Uterus (tissue), 3 donors: ENCODE measurements at regions not wholly inside any gene's neighbourhood (a gene's known extent, or its start where the extent isn't known, plus 50 kb on each side); places are given as distances from the start of the nearest gene placed in this dataset.
"Not testable (repeated sequence)": the region's sequence is repeated elsewhere in the genome, so short reads cannot be mapped to it uniquely, and the experiment has no call there.

Source experiments
- DNase-seq, 2 donors: peaks; one replicate each; pipeline ENCODE4 v3.0.0-alpha.2; 2019 to 2020
- H3K27ac ChIP-seq, 2 donors: fragments of 200-600 bp; sonication (generic); 1 replicate in 1 of 2; 2 replicates in 1 of 2; pipeline ENCODE4 v1.5.1; 2016 to 2018
- H3K27me3 ChIP-seq, 2 donors: fragments of 200-600 bp; sonication (generic); one replicate each; pipeline ENCODE4 v1.5.1; 2018 to 2019; ENCODE audit warnings: control low read depth in 1 of 2
- H3K36me3 ChIP-seq, 2 donors: fragments of 200-600 bp; sonication (generic); one replicate each; pipeline ENCODE4 v1.5.1; 2019; ENCODE audit warnings: control low read depth in 1 of 2
- H3K4me1 ChIP-seq, 2 donors: fragments of 200-600 bp; sonication (generic); one replicate each; pipeline ENCODE4 v1.5.1; 2018 to 2019; ENCODE audit warnings: control low read depth in 1 of 2
- H3K4me3 ChIP-seq, 2 donors: fragments of 200-600 bp; sonication (generic); 1 replicate in 1 of 2; 2 replicates in 1 of 2; pipeline ENCODE4 v1.5.1; 2018 to 2019; ENCODE audit warnings: mild to moderate bottlenecking in 1 of 2
- H3K9me3 ChIP-seq, 2 donors: fragments of 200-600 bp; sonication (generic); one replicate each; pipeline ENCODE4 v1.5.1; 2019; ENCODE audit warnings: control low read depth in 1 of 2
- POLR2A ChIP-seq, 2 donors: fragments of 450-650 bp; IDR thresholded peaks; one replicate each; pipeline ENCODE4 v1.6.1; 2016; ENCODE audit warnings: antibody characterized with exemption in 2 of 2, mild to moderate bottlenecking in 1 of 2, moderate library complexity in 1 of 2
- intact Hi-C: fragments of 100-400 bp; cut with DNase I; formaldehyde crosslinking; loops from one replicate; pipeline ENCODE4 v1.15.1; 2023; ENCODE audit warnings: low total_unique reads
- TF ChIP-seq, protein P1 (sequence below), 4 experiments: fragments of 200-600 bp in 2 of 4; fragments of 450-650 bp in 2 of 4; sonication (generic) in 2 of 4; IDR thresholded peaks; one replicate each; pipeline ENCODE4 v1.5.1; 2016 to 2019; ENCODE audit warnings: antibody characterized with exemption in 4 of 4, mild to moderate bottlenecking in 2 of 4, moderate library complexity in 1 of 4
- donor health status: DM: yes; HTN: yes; CAD: no.

DNA sequence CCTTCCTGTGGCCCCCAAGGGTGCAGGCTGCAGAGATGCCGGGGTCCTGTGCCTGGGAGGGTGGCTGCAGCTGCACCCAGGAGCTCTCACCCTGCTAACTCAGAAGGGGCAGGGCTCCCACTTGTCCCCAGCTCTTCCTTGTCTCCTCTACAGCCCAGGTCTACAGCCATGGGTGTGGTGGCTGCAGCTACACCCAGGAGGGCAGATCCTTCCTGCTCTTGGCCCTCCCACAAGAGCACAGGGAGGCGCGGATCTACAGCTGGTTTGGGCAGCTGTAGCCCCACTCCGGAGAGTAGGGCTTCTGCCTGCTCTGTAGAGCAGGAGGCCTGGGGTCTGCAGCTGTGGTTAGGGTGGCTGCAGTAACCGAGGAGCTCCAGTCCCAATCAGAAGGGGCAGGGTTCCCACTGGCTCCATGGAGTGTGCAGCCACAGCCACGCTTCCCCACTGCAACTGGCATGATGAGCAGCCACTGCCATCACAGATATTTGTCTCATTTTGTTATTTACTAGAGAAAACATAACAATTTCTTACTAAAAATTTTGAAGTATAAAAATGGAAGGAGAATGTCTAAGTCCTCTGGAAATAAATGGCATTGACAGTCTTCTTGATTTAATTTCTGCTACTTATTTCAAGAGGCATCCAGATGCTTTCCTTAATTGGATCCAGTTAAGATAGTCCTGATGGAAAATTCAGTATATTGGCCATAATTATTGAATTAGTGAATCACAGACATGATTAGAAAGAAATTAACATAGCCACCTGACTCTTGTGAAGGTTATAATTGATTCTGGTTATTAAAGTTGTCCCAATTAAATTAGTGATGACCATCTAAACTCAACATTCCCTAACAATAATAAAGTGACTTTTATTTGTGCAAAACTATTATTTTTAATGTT is 233.6 kb downstream of the KCNE4 start:
- no peak overlapping the region for H3K4me3 ChIP-seq
- DNase-seq = no peak
- no peak for TF ChIP-seq POLR2A (IDR thresholded peaks at IDR 0.05)
- TF ChIP-seq, protein P1, sequence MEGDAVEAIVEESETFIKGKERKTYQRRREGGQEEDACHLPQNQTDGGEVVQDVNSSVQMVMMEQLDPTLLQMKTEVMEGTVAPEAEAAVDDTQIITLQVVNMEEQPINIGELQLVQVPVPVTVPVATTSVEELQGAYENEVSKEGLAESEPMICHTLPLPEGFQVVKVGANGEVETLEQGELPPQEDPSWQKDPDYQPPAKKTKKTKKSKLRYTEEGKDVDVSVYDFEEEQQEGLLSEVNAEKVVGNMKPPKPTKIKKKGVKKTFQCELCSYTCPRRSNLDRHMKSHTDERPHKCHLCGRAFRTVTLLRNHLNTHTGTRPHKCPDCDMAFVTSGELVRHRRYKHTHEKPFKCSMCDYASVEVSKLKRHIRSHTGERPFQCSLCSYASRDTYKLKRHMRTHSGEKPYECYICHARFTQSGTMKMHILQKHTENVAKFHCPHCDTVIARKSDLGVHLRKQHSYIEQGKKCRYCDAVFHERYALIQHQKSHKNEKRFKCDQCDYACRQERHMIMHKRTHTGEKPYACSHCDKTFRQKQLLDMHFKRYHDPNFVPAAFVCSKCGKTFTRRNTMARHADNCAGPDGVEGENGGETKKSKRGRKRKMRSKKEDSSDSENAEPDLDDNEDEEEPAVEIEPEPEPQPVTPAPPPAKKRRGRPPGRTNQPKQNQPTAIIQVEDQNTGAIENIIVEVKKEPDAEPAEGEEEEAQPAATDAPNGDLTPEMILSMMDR (IDR thresholded peaks at IDR 0.05) = no peak
- no peaks in the 10 kb centered on the region for H3K4me1 ChIP-seq
- H3K36me3 ChIP-seq = no peaks in the 10 kb centered on the region
- H3K27me3 ChIP-seq = no peaks in the 10 kb centered on the region
- no peaks in the 10 kb centered on the region for H3K9me3 ChIP-seq
- intact Hi-C loops = no loop called here
- no peak overlapping the region for H3K27ac ChIP-seq

DNA sequence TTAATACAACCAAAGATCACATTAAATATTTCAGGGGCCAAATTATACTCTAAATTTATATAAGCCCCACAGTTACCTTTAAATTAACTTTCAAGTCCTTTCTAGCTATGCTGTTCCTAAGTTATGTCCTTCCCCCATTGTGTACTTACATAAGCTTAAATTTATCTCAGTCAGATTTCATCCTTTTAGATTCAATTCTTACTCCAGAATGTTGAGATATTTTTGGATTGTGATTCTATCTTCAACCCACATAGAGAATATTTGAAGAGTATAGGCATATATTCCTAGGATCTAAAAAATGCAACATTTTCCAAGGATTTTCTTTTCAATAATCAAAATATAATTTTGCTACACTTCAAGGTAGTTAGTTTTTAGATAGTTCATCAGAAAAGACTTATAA is 242.8 kb downstream of the KCNE4 start:
- no peaks in the 10 kb centered on the region for H3K27me3 ChIP-seq
- no peak for TF ChIP-seq POLR2A (IDR thresholded peaks at IDR 0.05)
- TF ChIP-seq, protein P1 (IDR thresholded peaks at IDR 0.05) = no peak
- no peak overlapping the region for H3K4me3 ChIP-seq
- intact Hi-C loops = no loop called here
- H3K27ac ChIP-seq = no peak overlapping the region
- DNase-seq = no peak
- no peaks in the 10 kb centered on the region for H3K36me3 ChIP-seq
- H3K4me1 ChIP-seq = no peaks in the 10 kb centered on the region
- H3K9me3 ChIP-seq = no peaks in the 10 kb centered on the region

DNA sequence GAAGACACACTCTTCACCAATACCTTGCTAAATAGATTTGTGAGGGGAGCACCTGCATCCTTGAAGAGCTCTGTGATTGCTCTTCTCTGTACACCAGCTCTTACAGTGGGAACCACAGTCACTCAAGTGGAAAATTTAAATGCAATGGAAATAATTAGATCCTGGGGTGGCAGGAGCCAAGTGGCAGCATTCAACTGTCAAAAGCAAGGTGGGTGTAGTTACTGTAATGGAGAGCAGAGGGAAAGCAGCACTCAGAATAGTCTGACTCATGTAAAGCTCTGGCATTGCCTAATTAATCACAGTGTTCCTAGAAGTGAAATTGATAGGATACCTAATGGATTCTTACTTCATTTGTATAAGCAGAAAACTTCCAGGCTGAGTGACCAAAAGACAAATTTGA is 245.8 kb downstream of the KCNE4 start:
- H3K27ac ChIP-seq = no peak overlapping the region
- TF ChIP-seq, protein P1 (IDR thresholded peaks at IDR 0.05) = no peak
- no peak for TF ChIP-seq POLR2A (IDR thresholded peaks at IDR 0.05)
- DNase-seq = no peak
- H3K36me3 ChIP-seq = no peaks in the 10 kb centered on the region
- H3K4me3 ChIP-seq = no peak overlapping the region
- no peaks in the 10 kb centered on the region for H3K4me1 ChIP-seq
- no peaks in the 10 kb centered on the region for H3K9me3 ChIP-seq
- intact Hi-C loops = no loop called here
- no peaks in the 10 kb centered on the region for H3K27me3 ChIP-seq

DNA sequence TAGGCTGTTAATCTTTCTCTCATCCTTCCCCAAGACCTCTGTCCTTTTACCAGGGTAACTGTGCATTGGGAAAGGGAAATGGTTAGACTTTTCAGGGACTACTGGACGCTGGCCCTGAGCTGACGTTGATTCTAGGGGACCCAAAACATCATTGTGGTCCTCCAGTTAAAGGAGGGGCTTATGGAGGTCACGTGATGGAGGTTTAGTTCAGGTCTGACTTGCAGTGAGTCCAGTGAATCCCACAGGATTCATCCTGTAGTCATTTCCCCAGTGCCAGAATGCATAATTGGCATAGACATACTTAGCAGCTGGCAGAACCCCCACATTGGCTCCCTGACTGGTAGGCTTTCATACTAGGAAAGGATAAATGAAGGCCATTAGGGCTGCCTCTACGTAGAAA is 246.3 kb downstream of the KCNE4 start:
- H3K36me3 ChIP-seq, H3K9me3 ChIP-seq, H3K4me1 ChIP-seq, intact Hi-C loops, DNase-seq, H3K27ac ChIP-seq, H3K27me3 ChIP-seq, H3K4me3 ChIP-seq: not testable (repeated sequence)

DNA sequence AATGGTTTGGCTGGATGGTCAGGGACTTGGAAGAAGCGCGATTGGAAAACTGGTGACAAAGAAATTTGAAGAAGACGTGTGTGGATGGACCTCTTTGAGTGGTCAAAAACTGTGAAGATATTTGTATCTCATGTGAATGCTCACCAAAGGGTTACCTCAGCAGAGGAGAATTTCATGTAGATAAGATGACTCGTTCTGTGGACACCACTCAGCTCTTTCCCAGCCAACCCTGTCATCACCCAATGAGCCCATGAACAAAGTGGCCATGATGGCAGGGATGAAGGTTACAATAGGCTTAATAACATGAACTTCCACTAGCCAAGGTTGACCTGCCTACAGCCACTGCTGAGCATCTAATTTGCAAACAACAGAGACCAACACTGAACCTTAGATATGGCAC is 248.3 kb downstream of the KCNE4 start:
- Histone ChIP-seq H3K9me3 (no peaks in the 10 kb centered on the region), H3K27ac (no peak overlapping the region), H3K4me3 (no peak overlapping the region), H3K36me3 (no peaks in the 10 kb centered on the region), H3K4me1 (no peaks in the 10 kb centered on the region), H3K27me3 (no peaks in the 10 kb centered on the region)
- no peak for TF ChIP-seq POLR2A (IDR thresholded peaks at IDR 0.05)
- TF ChIP-seq, protein P1 (IDR thresholded peaks at IDR 0.05) = no peak
- no peak for DNase-seq
- intact Hi-C loops = no loop called here
